ENCODE measurements at regions not wholly inside any gene's neighbourhood (a gene's known extent, or its start where the extent isn't known, plus 50 kb on each side); places are given as distances from the start of the nearest gene placed in this dataset.

DNA sequence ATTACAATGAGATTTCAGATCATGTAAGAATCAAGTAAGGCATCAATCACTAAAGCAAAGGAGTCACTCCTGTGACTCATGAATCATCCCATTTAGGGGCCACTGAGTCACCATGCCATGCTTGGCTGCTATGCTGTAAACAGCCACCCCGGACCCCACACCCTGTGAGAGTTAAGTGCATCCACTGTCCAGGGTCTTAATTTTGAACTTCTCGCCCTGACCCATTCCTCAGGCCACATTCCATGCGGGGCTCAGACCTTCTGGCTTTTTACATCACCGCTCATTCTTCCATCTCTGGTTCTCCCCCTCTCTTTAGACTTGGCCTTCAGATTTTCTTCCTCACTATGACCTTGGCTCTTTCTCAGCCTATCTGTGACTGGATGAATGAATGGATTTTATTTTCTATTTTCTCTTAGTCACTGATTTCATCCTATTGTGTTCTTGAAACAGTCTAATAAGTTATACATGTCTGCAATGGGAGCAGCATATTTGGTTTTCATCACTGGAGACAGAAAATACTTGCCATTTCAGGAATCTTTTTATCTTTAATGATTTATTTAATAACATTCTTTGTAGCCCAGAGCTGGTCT lies 239.6 kb downstream of the SKIDA1 start:
- Histone ChIP-seq H3K27me3 (ENCODE audit: control insufficient read depth, extremely low read depth, insufficient read depth, low read length) (no peaks in the 10 kb centered on the region), H4K20me1 (ENCODE audit: control insufficient read depth, extremely low read depth, insufficient read depth, low read length) (no peaks in the 10 kb centered on the region), H3K9me3 (ENCODE audit: control insufficient read depth, low read depth, low read length) (no peaks in the 10 kb centered on the region), H3K79me2 (ENCODE audit: control insufficient read depth, insufficient read depth, low read length) (no peaks in the 10 kb centered on the region), H2AFZ (ENCODE audit: control insufficient read depth, low read length) (no peak overlapping the region), H3K9me1 (ENCODE audit: control insufficient read depth, extremely low read depth, insufficient read depth, low read length) (no peaks in the 10 kb centered on the region), H3K4me3 (ENCODE audit: control insufficient read depth in 2 of 3, extremely low read depth in 1 of 3, insufficient read depth in 2 of 3, low read depth in 1 of 3, low read length in 3 of 3) (no peak overlapping the region), H3K36me3 (ENCODE audit: control insufficient read depth in 2 of 2, extremely low read depth in 1 of 2, insufficient read depth in 2 of 2, low read length in 2 of 2) (no peaks in the 10 kb centered on the region), H3K9ac (ENCODE audit: control insufficient read depth, extremely low read depth, insufficient read depth, low read length) (no peak overlapping the region), H3K27ac (ENCODE audit: control insufficient read depth, insufficient read depth, low read length) (no peak overlapping the region), H3K4me2 (ENCODE audit: control insufficient read depth, extremely low read depth, insufficient read depth, low read depth, low read length) (no peak overlapping the region), H3K4me1 (ENCODE audit: control insufficient read depth, extremely low read depth, insufficient read depth, low read length) (no peaks in the 10 kb centered on the region)
- no peak for DNase-seq (ENCODE audit: low read depth, low spot score)
- no peak for TF ChIP-seq CTCF (optimal IDR thresholded peaks at IDR 0.05 in 1 of 3, IDR thresholded peaks at IDR 0.05 in 1 of 3, conservative IDR thresholded peaks at IDR 0.05 in 1 of 3; ENCODE audit: extremely low read depth in 1 of 3, insufficient read depth in 2 of 3, low read length in 3 of 3)
- TF ChIP-seq EZH2 (IDR thresholded peaks at IDR 0.05; ENCODE audit: low read length) = no peak
- dilution Hi-C loops (cut with MboI; ENCODE audit: extremely low pct_ligation_motif_present, low sequenced_read_pairs) = no loop called here
- no peak for FAIRE-seq

- H3K9ac ChIP-seq (ENCODE audit: control insufficient read depth, extremely low read depth, insufficient read depth, low read length) = no peak overlapping the region
- TF ChIP-seq CTCF (optimal IDR thresholded peaks at IDR 0.05 in 1 of 3, IDR thresholded peaks at IDR 0.05 in 1 of 3, conservative IDR thresholded peaks at IDR 0.05 in 1 of 3; ENCODE audit: extremely low read depth in 1 of 3, insufficient read depth in 2 of 3, low read length in 3 of 3) (no peak), EZH2 (IDR thresholded peaks at IDR 0.05; ENCODE audit: low read length) (no peak)
- no peak for FAIRE-seq
- dilution Hi-C loops (cut with MboI; ENCODE audit: extremely low pct_ligation_motif_present, low sequenced_read_pairs) = no loop called here
- no peaks in the 10 kb centered on the region for H3K27me3 ChIP-seq (ENCODE audit: control insufficient read depth, extremely low read depth, insufficient read depth, low read length)
- H3K4me2 ChIP-seq (ENCODE audit: control insufficient read depth, extremely low read depth, insufficient read depth, low read depth, low read length) = no peak overlapping the region
- H3K4me1 ChIP-seq (ENCODE audit: control insufficient read depth, extremely low read depth, insufficient read depth, low read length) = no peaks in the 10 kb centered on the region
- H3K4me3 ChIP-seq (ENCODE audit: control insufficient read depth in 2 of 3, extremely low read depth in 1 of 3, insufficient read depth in 2 of 3, low read depth in 1 of 3, low read length in 3 of 3) = no peak overlapping the region
- no peak overlapping the region for H3K27ac ChIP-seq (ENCODE audit: control insufficient read depth, insufficient read depth, low read length)
- H3K9me1 ChIP-seq (ENCODE audit: control insufficient read depth, extremely low read depth, insufficient read depth, low read length) = no peaks in the 10 kb centered on the region
- no peaks in the 10 kb centered on the region for H3K36me3 ChIP-seq (ENCODE audit: control insufficient read depth in 2 of 2, extremely low read depth in 1 of 2, insufficient read depth in 2 of 2, low read length in 2 of 2)
- H3K79me2 ChIP-seq (ENCODE audit: control insufficient read depth, insufficient read depth, low read length) = no peaks in the 10 kb centered on the region
- H4K20me1 ChIP-seq (ENCODE audit: control insufficient read depth, extremely low read depth, insufficient read depth, low read length) = no peaks in the 10 kb centered on the region
- H3K9me3 ChIP-seq (ENCODE audit: control insufficient read depth, low read depth, low read length) = no peaks in the 10 kb centered on the region
- no peak overlapping the region for H2AFZ ChIP-seq (ENCODE audit: control insufficient read depth, low read length)
- no peak for DNase-seq (ENCODE audit: low read depth, low spot score)
Measured at GRCh38 chr10:21285207-21285606, 240.3 kb downstream of the SKIDA1 start.

Measured in keratinocyte (primary cell).